GM12873 (cell line): ENCODE measurements at regions not wholly inside any gene's neighbourhood (a gene's known extent, or its start where the extent isn't known, plus 50 kb on each side); places are given as distances from the start of the nearest gene placed in this dataset.

ENCODE experiments used
- TF ChIP-seq, protein P1 (sequence below): IDR thresholded peaks from 2 replicates; pipeline ENCODE4 v1.5.1; 2012; ENCODE audit warnings: low read depth, mild to moderate bottlenecking, moderate library complexity, low read length, control low read depth; ENCODE audit not compliant: insufficient read depth; ENCODE audit errors: missing control alignments

DNA sequence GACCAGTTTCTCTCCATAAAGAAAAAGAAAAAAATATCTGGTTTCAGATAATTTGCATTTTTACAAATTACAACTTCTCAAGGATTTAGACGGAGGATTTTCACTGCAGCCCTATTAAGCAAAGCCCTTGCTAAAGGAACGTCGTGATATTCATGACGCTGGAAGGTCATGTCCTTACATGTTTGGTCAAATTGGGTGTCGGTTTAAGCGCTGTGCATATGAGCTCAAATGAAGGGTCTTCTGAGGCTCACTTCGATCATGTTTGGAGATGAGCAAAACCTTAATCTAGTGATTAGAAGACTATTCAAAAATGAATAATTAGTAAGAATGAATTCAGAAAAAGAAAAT is 67.3 kb upstream of the USP15 start:
- TF ChIP-seq, protein P1, sequence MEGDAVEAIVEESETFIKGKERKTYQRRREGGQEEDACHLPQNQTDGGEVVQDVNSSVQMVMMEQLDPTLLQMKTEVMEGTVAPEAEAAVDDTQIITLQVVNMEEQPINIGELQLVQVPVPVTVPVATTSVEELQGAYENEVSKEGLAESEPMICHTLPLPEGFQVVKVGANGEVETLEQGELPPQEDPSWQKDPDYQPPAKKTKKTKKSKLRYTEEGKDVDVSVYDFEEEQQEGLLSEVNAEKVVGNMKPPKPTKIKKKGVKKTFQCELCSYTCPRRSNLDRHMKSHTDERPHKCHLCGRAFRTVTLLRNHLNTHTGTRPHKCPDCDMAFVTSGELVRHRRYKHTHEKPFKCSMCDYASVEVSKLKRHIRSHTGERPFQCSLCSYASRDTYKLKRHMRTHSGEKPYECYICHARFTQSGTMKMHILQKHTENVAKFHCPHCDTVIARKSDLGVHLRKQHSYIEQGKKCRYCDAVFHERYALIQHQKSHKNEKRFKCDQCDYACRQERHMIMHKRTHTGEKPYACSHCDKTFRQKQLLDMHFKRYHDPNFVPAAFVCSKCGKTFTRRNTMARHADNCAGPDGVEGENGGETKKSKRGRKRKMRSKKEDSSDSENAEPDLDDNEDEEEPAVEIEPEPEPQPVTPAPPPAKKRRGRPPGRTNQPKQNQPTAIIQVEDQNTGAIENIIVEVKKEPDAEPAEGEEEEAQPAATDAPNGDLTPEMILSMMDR: no peak

DNA sequence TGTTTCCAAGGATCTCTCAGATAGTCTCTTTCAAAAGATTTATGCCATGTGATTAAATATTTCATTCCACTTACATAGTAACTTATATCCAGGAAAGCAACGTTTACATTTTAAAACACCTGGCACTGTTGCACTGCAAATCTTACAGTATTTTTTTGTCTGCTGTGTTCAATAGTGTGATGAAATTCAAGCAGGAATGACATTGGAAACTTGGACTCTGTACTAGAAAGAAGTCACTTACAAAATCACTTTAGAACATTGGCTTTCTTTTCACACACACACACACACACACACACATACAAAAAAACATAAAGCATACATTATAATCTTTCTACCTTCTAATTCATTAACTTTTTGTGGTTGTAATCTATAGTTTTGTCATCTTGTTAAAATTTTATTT is 66.2 kb upstream of the USP15 start:
- TF ChIP-seq, protein P1: no peak

DNA sequence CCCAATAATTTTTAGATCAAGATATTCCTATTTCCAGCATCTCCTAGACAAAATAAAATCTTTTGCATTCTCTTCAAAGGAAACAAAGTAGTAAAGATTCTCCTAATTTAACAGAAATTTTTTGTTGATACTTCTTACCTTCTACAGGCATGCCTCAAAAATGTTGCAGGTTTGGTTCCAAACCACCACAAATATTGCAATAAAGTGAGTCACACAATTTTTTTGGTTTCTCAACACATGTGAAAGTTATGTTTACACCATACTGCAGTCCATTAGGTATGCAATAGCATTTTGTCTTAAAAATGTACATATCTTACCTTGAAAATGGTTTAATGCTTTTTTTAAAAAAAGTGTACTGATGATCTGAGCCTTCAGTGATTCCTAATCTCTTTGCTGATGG is 65.6 kb upstream of the USP15 start:
- TF ChIP-seq, protein P1: no peak

DNA sequence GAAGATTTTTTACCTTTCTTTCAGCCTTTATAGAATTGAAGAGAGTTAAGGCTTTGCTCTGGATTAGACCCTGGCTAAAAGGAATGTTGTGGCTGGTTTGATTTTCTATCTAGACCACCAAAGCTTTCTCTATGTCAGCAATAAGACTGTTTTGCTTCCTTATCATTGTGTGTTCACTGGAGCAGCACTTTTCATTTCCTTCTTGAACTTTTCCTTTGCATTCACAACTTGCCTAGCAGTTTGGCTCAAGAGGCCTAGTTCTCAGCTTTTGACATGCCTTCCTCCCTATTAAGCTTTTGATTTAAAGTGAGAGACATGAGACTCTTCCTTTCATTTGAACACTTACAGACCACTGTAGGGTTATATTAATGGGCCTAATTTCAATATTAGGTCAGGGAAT is 64.1 kb upstream of the USP15 start:
- TF ChIP-seq, protein P1: no peak

DNA sequence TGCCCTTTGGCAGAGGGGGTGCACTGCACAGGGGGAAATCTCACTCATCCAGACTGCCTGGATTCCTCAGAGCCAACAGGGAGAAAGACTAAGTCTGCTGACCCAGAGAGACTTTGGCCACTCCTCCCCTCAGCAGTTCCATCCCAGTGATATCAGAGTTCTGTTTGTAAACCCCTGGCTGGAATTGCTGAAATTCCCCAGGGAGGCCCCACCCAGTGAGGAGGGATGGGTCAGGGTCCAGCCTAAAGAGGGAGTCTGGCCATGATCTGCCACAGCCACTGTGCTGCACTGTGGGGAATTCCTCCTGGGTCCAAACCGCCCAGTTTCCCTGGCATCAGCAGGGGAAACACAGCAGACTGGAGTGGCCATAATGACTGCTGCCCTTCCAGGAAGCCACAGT is 54.9 kb upstream of the USP15 start:
- TF ChIP-seq, protein P1: no peak

DNA sequence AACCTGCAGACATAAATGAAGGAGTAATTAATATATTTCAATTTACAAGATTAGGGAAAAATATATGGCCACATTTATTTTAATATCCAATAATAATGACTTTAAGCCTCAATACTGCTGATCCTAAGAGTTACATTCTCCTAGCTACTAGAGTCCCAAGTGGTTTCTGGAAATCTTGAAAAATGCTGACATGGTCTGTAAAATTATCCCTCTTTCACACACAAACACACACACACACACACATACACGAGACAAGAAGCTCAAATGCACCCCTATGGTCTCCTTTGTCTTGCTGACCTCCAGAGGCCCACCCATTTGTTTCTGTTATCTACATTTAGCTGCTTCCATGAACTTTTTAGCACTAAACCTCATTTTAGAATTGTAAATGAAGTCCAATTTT is 53.0 kb upstream of the USP15 start:
- TF ChIP-seq, protein P1: no peak
